Fibroblast of skin of back (primary cell): ENCODE measurements at regions not wholly inside any gene's neighbourhood (a gene's known extent, or its start where the extent isn't known, plus 50 kb on each side); places are given as distances from the start of the nearest gene placed in this dataset.
A peak's percentile ranks its signal among the peaks of the same experiment; 100 is the strongest.
"Not testable (repeated sequence)": the region's sequence is repeated elsewhere in the genome, so short reads cannot be mapped to it uniquely, and the experiment has no call there.

ENCODE experiments used
- DNase-seq: peaks from one replicate; pipeline ENCODE4 v3.0.0-alpha.2; 2013

DNA sequence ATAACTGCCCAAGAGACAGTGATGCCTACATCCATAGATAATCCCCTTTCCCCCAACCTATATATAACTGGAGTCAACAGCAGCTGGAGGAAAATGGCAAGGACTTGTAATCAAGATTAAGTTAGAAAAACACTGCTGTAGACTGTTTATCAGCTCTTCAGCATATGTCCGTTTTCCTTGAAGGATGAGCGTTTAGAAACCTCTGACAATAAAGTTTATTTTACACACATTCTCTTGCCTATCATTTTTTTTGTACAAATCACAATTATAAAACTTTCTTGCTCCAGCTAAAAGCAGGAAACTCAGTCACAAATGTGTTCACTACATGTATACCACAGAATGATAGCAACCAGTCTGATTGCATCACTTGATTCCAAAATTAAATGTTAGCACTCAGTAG lies 50.8 kb downstream of the PPIAL4G start:
- not testable (repeated sequence) for DNase-seq

DNA sequence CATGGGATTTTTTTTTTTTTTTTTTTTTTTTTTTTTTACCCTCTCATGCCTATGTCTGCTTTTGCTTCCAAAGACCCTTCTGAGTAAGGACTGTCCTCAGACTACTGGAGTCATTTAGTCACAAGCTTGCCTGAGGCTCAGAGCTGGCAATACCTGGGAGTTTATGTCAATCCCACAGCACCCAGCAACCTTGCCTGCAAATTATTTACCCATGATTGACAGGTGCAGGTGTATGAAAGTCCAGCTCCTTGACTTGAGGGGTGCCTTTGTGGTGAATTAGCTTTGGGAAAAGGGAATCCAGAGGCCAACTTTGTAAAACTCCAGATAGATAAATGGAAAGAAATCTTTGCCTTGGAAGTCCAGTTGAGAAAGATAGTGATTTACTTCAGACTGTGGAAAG lies 53.2 kb downstream of the PPIAL4G start:
- DNase-seq = not testable (repeated sequence)

DNA sequence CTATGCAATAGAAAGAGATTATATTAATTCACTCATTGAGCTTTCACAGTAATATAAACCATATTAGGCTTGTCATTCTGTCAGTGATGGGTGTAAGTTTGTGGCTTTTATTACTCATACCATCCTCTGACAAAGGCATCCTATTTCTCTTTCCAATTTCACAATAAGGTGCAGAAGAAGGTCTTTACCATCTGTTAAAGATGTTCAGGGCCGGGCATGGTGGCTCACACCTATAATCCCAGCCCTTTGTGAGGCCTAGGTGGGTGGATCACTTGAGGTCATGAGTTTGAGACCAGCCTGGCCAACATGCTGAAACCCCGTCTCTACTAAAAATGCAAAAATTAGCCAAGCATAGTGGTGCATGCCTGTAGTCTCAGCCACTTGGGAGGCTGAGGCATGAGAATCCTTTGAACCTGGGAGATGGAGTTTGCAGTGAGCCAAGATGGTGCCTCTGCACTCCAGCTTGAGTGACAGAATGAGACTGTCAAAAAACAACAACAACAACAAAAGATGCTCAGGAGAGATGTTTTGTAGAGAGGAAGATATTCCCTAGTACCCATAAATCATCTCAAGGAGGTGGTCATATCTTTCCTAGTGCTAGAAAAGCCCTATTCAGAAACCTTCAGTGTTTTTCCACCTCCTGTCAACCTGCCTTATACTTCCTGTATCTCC lies 56.0 kb downstream of the PPIAL4G start:
- DNase-seq = peak; percentile 8

DNA sequence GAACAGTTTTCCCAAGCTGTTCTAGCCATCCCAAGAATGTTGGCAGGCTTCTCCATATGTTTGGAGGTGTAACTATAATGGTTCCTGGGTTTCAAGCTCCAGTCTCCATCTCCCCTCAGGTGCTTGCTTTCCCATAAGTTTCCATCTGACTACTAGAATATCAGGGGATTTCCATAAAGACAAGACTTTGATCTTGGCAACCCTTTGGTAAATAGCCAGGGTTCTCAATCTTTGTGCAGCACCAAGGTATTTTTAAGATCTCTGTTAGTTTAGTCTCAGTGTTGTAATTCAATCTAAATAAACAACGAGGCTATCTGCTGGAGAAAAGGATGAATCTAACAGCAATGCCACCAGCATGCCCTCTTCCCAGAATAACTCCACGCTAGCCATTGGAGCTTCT lies 56.7 kb downstream of the PPIAL4G start:
- not testable (repeated sequence) for DNase-seq

DNA sequence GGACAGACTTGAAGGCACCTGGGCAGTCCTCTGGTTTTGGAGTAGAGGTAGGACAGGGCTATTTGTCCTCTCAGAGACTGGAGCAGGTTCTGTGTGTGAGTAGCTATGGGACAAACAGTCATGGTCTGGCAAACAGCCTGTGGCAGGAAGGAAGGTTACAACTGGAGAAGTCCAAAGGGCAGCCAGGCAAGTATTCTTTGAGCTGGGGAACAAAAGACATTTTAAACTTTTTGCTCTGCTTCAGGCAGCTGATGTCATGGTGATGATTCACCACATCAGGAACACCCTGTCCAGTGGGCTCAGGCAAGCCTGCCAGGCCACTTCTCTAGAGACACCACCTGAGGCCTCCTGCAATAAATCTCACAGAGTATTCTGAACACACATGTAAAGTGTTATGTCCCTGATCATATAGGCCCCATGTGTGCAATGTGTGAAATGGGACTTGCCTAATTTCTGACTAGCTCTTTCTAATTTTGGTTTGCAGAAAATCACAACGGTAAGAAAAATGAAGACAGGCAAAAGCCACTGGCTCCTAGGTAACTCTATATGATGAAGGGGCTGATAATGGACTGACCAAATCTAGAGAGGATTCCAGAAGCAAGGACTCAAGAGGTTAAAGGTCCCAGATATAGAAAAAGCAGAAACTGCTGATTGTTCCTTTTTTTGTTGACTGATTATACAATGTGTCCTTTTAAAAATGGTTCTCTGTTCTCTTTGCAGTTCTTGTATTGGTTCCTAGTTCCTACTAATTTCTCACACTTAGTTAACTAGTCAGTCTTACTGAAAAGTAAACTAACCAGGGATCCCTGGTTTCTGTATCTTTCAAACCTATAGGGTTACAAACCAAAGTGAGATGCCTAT lies 58.7 kb downstream of the PPIAL4G start:
- peak; percentile 53 for DNase-seq

DNA sequence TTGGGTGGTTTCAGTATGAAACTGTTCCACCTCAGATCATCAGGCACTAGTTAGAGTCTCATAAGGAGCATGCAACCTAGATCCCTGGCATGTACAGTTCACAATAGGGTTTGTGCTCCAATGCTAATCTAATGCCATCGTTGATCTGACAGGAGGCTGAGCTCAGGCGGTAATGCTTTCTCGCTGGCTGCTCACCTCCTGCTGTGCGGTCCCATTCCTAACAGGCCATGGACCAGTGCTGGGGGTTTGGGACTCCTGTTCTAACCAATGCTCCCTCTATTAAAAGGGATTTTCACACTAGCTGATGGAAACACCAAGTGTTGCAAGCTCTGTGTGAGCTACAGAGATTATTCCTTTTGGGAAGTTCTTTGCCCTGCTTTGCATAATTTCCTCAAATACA lies 60.2 kb downstream of the PPIAL4G start:
- DNase-seq = not testable (repeated sequence)

DNA sequence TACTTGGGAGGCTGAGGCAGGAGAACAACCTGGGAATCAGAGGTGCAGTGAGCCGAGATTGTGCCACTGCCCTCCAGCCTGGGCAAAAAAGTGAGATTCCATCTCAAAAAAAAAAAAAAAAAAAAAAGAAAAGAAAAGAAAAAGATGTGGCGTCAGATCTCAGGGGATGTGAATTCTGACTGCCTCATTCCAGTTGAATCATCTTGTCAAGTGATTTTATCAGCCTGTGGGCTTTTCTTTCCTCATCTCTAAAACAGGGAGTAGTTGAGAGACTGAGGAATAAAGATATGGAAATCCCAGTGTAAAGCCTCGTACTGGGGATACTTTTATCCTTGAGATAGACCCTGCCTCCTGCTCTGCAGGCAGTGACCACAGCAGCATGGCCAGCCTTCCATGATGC lies 65.9 kb downstream of the PPIAL4G start:
- not testable (repeated sequence) for DNase-seq

DNA sequence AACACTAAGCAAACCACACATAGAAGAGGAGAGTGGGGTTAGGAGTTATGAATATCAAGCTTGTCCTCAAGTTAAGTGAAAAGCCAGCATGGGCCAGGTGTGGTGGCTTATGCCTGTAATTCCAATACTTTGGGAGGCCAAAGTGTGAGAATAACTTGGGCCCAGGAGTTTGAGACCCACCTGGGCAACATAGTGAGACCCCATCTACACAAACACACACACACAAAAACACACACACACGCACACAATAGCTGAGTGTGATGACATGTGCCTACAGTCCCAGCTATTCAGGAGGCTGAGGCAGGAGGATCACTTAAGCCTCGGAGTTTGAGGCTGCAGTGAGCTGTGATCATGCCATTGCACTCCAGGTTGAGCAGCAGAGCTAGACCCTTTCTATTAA lies 69.7 kb downstream of the PPIAL4G start:
- not testable (repeated sequence) for DNase-seq

DNA sequence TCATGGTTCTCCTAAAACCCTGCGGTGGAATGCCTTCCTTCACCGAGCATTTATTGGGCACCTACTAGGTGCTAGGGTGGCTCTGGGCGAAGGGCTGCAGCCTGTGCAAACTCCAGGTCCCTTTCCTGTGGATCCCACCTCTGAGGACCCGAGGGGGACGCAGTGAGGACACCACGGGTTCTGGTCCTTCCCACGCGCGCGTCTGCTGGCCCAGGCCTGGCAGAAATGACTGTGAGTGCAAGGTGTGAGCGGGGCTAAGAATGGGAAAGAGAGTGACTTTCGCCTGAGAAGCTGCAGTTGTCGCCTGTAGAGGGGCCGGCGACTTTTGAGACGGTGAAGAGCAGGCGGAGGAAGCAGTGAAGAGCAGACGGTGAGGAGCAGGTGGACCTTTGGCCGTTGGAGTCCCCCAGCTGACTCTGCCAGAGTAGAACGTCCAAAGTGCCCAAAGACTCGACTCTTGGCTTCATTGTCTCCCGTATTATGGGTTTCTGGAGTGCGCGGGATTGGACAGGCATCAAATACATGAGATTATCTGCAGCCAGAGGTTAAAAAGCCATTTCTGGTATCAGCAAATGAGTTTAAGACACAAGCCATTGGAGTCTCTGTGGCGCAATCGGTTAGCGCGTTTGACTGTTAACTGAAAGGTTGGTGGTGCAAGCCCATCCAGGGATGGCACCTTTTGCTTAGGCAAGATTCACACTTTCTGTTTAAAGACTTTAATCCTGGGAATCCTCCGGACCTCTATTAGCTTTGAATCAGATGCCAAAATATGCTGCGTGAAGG lies 78.1 kb downstream of the PPIAL4G start:
- DNase-seq = not testable (repeated sequence)

DNA sequence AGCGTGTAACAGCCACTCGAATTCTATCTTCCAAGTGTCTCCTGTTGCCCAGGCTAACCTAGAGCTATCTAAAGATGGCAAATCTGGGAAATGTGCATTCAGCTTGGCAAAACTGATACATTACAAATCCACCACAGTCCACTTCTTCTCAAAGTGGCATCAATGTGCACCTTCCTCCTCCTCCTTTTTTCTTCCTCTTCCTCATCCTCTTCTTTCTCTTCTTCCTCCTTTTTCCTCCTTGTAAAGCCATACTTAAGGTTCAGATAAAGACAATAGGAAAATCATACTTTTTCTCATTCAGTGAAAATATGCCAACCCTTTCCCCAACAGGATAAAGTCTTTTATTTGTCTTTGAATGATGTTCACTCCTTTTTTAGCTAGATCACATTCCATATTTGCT lies 79.2 kb downstream of the PPIAL4G start:
- DNase-seq = not testable (repeated sequence)

DNA sequence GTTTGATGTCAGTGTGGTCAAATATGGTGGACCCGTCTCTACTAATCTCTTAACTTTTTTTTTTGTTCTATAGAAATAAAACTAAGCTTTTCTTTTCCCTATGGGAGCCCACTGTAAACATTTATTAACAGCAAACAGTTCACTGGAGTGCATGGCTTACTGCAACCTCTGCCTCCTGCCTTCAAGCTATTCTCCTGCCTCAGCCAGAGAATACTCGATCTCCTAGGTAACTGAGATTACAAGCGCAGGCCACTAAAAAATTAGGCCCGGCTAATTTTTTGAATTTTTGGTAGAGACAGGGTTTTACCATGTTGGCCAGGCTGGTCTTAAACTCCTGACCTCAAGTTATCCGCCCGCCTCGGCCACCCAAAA lies 80.0 kb downstream of the PPIAL4G start:
- not testable (repeated sequence) for DNase-seq

DNA sequence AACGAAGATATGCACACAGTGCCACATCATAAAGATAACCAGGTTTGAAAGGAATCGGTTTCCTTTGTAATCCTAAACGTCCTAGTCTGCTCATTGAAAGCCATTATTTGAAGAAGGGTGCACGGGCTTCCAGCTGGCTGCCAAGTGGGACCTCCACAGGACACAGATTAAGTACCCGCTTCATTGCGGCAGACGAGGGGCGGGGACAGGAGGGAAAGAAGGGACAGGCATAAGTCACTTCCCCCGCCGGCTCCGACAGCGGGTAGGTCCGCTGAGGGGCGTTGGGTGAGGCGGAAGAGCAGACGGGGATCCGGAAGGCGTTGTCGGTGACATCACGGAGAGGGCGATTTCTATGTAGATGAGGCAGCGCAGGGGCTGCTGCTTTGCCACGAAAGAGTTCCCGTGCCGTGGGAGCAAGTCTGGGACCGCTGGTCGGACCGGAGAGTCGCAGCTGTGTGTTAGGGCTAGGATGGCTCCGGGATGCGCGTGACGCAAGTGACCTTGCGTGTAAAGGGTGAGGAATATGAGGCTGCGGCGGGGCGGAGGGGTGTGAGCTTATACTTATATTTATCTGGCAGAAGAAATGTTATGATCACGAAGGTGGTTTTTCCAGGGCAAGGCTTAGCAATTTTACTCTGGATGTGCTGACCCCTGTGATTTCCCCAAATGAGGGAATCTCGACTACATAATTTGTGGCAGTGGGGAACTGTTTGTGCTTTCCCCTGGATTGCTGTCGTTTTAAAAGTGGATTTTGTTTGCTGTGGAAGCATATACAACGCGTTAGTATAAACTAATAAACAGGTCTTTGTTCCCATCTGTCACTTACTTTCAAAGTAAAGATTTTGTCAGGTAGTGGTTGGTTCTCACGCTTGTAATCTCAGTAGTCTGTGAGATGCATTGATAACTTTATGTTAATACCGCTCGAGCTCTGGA lies 80.7 kb downstream of the PPIAL4G start:
- DNase-seq = peak; percentile 74

DNA sequence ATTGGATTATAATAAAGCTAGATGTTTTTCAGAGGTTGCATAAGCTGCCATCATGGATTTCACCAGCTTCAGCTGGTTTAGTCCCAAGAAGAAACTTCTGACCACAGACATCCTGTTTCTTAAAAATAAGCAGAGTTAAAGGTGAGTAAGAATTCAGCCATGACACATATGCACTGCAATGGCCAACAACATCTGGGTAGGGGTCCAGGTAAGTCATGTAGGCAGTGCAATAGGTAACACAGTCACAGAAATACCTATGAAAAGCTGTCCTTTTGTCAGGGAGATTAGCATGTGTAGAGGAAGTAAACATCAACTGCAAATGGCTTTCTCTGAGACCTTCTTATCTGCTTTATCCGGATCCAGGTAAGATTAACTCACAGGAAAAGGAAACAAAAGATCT lies 85.6 kb downstream of the PPIAL4G start:
- not testable (repeated sequence) for DNase-seq

DNA sequence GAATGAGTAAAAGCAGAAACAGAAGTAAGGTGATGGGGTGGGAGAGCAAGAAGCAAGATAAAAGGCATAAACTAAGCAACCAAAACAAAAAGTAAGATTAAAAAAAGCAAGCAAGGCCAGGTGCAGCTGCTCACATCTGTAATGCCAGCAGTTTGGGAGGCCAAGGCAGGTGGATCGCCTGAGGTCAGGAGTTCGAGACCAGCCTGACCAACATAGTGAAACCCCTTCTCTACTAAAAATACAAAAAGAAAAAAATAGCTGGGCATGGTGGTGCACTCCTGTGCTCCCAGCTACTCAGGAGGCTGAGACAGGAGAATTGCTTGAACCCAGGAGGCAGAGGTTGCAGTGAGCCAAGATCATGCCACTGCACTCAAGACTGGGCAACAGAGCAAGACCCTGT lies 90.6 kb downstream of the PPIAL4G start:
- not testable (repeated sequence) for DNase-seq

DNA sequence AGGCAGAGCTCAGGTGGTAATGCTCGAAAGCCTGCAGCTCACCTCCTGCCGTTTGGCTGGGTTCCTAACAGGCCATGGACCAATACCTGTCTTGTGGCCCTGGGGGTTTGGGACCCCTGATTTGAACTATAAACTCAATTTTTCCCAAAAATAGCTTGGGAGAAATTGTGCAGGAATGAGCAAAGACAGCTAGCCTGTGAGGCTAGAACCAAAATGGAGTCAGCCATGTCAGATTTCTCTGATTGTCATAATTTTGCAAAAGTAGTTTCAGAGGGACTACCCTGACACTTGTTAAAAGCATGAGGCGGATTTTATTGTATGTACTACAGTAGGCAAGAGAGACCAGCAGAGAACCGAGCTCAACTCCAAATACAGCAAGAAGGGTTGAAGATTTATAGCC lies 91.8 kb downstream of the PPIAL4G start:
- not testable (repeated sequence) for DNase-seq

DNA sequence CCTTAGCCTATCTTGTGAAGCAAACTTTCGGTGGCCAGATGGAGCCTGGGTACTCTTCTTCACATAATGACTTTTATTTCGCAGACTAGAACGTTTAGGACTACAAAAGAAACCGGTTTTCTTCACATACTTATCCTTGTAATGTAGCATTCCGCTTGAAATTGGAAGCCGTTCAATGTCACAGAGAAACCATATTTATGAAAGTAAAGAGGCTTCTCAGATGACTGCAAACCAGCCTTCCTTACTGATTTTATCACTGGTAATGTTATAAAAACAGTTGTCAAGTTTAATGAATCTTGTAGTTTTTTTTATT lies 94.1 kb downstream of the PPIAL4G start:
- no peak for DNase-seq

DNA sequence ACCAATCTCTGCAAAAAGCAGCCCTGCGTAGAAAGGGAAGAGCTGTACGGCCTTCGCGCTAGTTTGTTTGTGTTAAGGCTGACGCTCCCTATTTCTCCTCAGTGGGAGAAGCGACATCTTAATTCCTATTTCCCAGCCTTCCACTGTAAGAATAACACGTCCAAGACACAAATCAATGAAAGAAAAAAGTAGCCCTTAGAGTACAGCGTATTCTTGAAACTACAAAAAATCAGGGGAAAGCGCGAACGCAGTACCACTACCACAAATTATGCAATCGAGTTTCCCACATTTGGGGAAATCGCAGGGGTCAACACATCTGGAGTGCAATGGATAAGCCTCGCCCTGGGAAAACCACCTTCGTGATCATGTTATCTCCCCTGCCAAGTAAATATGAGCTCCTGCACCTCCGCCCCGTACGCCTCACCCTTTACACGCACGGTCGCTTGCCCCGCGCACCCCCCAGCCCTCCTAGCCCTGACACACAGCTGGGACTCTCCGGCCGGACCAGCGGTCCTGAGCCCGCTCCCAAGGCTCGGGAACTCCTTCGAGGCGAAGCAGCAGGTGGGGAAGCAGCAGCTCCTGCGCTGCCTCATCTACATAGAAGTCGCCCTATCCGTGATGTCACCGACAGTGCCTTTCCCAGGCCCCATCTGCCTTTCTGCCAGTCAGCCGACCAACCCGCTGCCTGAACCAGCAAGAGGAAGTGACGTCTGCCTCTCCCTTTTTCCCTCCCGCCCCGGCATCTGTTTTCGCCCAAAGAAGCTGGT lies 94.7 kb downstream of the PPIAL4G start:
- DNase-seq = peak; percentile 92

DNA sequence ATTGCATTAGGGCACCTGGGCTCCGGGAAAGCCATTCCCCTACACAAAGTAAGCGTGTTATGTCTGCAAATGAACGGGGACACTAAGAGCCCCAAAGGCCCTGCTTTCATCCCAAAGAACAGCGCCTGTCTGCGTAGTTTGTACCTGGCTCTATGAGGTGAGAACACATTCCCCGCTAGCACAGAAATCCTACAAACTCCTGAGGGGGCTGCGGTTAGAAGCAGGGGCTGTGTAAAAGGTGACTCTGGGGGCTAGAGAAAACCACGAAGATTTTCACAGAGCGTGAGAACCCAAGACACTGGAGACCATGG lies 95.2 kb downstream of the PPIAL4G start:
- not testable (repeated sequence) for DNase-seq

DNA sequence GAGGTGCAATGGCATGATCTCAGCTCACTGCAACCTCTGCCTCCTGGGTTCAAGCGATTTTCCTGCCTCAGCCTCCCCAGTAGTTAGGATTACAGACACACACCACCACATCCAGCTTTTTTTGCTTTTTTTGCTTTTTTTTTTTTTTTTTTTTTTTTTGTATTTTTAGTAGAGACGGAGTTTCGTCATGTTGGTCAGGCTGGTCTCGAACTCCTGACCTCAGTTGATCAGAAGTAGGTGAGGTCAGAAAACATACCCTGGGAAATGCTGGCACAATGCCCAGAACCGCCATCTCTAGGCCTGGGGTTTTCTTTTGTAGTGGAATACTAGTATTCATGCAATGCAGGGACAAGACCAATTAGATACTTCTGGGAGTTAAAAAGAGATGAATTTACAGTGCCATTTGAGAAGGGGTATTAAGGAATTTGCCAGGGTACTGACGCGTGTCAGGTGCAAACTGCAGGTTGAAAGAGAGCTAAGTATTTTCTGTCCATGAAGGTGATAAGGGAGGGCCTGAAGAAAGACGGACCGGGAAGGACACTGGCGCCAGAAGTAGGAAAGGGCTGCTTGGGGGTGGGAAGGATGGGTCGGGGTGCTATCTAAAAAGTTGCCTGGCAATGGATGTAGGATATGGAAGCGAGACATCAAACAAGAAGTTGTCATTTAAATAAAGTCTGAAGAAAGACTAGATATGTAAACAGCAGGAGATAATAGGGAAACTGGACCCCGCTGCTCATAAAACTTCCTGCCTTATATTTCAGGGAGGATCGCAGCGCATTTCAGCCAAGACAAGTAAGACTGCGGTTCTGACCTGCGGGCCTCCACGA lies 95.8 kb downstream of the PPIAL4G start:
- DNase-seq = not testable (repeated sequence)

DNA sequence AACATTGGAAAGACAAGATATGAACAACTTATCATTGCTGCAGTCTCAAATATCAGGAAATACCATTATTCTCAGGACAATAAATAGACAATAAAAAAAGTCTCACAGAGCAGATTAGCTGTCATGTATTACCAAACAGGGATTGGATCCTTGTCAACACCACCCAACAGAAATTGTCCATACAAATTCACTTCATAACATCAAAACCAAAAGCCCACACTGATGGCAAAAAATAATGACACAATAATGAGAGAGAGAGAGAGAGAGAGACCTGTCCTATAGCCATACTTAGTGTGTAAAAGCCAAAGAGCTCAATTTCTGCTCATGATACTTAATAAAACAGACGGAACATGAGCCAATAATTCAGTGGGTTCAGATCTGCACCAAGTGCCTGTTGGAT lies 96.5 kb downstream of the PPIAL4G start:
- DNase-seq = no peak

DNA sequence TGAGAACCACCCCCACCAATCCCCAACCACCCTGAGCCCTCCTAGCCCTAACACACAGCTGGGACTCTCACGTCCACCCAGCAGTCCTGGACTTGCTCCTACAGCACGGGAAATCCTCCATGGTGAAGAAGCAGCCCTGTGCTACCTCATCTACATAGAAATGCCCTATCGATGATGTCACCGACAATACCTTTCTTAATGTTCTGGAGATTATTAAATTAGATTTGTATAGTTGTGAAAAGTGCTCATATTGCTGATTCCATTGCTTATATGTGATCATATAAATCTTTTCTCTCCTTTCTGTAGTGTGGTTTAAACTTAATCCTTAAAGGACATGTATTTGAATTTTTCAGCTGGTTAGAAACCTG lies 97.1 kb downstream of the PPIAL4G start:
- not testable (repeated sequence) for DNase-seq
